GM23338 (cell line): ENCODE measurements at regions not wholly inside any gene's neighbourhood (a gene's known extent, or its start where the extent isn't known, plus 50 kb on each side); places are given as distances from the start of the nearest gene placed in this dataset.

Source experiments
- ATAC-seq: fragments of 200-7000 bp; cut with Tn5 transposase; 3 replicates; pipeline ENCODE4 v1.9.1; 2020
- DNase-seq: peaks from one replicate; pipeline ENCODE4 v3.0.0-alpha.2; 2015; ENCODE audit warnings: low spot score
- H2AFZ ChIP-seq: fragments of 200-600 bp; sonication (generic); 2 replicates; pipeline ENCODE4 v1.8.0; 2016; ENCODE audit warnings: antibody characterized with exemption, mild to moderate bottlenecking, moderate library complexity
- H3F3A ChIP-seq: fragments of 200-600 bp; sonication (generic); replicated peaks from 2 replicates; pipeline ENCODE4 v1.8.0; 2017; ENCODE audit warnings: antibody characterized with exemption, mixed run types, low read depth
- H3K27ac ChIP-seq: fragments of 200-600 bp; sonication (generic); 2 replicates; pipeline ENCODE4 v1.6.1; 2016; ENCODE audit warnings: low read depth
- H3K27me3 ChIP-seq: fragments of 200-600 bp; sonication (generic); 2 replicates; pipeline ENCODE4 v1.8.0; 2016; ENCODE audit warnings: mild to moderate bottlenecking, mixed run types, moderate library complexity; ENCODE audit not compliant: insufficient read depth
- H3K36me3 ChIP-seq: fragments of 200-600 bp; sonication (generic); 2 replicates; pipeline ENCODE4 v1.8.0; 2016; ENCODE audit warnings: mild to moderate bottlenecking; ENCODE audit not compliant: insufficient read depth
- H3K4me1 ChIP-seq: fragments of 200-600 bp; sonication (generic); 2 replicates; pipeline ENCODE4 v1.8.0; 2016; ENCODE audit warnings: mild to moderate bottlenecking, moderate library complexity; ENCODE audit not compliant: insufficient read depth
- H3K4me2 ChIP-seq: fragments of 200-600 bp; sonication (generic); 2 replicates; pipeline ENCODE4 v1.7.1; 2017; ENCODE audit warnings: mixed run types
- H3K4me3 ChIP-seq: fragments of 200-600 bp; sonication (generic); 2 replicates; pipeline ENCODE4 v1.6.1; 2016; ENCODE audit warnings: mixed run types
- H3K79me2 ChIP-seq: fragments of 200-600 bp; sonication (generic); replicated peaks from 2 replicates; pipeline ENCODE4 v1.8.0; 2017; ENCODE audit warnings: mild to moderate bottlenecking; ENCODE audit not compliant: insufficient read depth
- H3K9me2 ChIP-seq: fragments of 200-600 bp; sonication (generic); 2 replicates; pipeline ENCODE4 v1.8.0; 2017; ENCODE audit not compliant: insufficient read depth
- H4K20me1 ChIP-seq: fragments of 200-600 bp; sonication (generic); replicated peaks from 2 replicates; pipeline ENCODE4 v1.8.0; 2017; ENCODE audit warnings: mild to moderate bottlenecking; ENCODE audit not compliant: insufficient read depth
- H3K27ac Mint-ChIP-seq: 2 replicates; pipeline ENCODE4 v1.8.0; 2020; ENCODE audit warnings: inconsistent platforms, mild to moderate bottlenecking, moderate library complexity, mixed read lengths
- H3K27me3 Mint-ChIP-seq: 3 replicates; pipeline ENCODE4 v1.8.0; 2022; ENCODE audit warnings: low read depth, mild to moderate bottlenecking, moderate library complexity, mixed read lengths, inconsistent platforms; ENCODE audit not compliant: insufficient read depth, poor library complexity
- H3K36me3 Mint-ChIP-seq: 3 replicates; pipeline ENCODE4 v1.8.0; 2021; ENCODE audit warnings: low read depth, mild to moderate bottlenecking, inconsistent platforms, moderate library complexity, mixed read lengths
- H3K4me1 Mint-ChIP-seq: 3 replicates; pipeline ENCODE4 v1.8.0; 2020; ENCODE audit warnings: mild to moderate bottlenecking, inconsistent platforms, mixed read lengths
- H3K4me3 Mint-ChIP-seq: 3 replicates; pipeline ENCODE4 v1.8.0; 2021; ENCODE audit warnings: moderate library complexity, mild to moderate bottlenecking, inconsistent platforms, mixed read lengths
- H3K9me3 Mint-ChIP-seq: 3 replicates; pipeline ENCODE4 v1.8.0; 2020; ENCODE audit warnings: moderate library complexity, mild to moderate bottlenecking, inconsistent platforms, mixed read lengths
- EZH2 ChIP-seq: fragments of 200-600 bp; sonication (generic); IDR thresholded peaks from one replicate; pipeline ENCODE4 v1.8.0; 2017; ENCODE audit warnings: antibody characterized with exemption, mild to moderate bottlenecking, low read depth; ENCODE audit not compliant: unreplicated experiment
- EZH2phosphoT487 ChIP-seq: fragments of 200-600 bp; sonication (generic); IDR thresholded peaks from one replicate; pipeline ENCODE4 v1.8.1; 2018; ENCODE audit warnings: antibody characterized with exemption; ENCODE audit not compliant: unreplicated experiment
- NANOG ChIP-seq: IDR thresholded peaks from 2 replicates; pipeline ENCODE4 v1.6.1; 2016; ENCODE audit warnings: antibody characterized with exemption, borderline replicate concordance
- POLR2AphosphoS5 ChIP-seq: IDR thresholded peaks from 2 replicates; pipeline ENCODE4 v1.6.1; 2016; ENCODE audit warnings: antibody characterized with exemption, low read depth
- ZNF331 ChIP-seq: fragments of 250-450 bp; sonication (Bioruptor Pico); IDR thresholded peaks from 2 replicates; pipeline ENCODE4 v1.5.0; 2020; ENCODE audit warnings: low read depth, mild to moderate bottlenecking, moderate library complexity
- ZNF462 ChIP-seq: fragments of 250-450 bp; sonication (Bioruptor Pico); IDR thresholded peaks from 2 replicates; pipeline ENCODE4 v1.5.0; 2020; ENCODE audit warnings: mild to moderate bottlenecking, moderate library complexity
- TF ChIP-seq, protein P1 (sequence below): IDR thresholded peaks from one replicate; pipeline ENCODE4 v1.6.1; 2018; ENCODE audit warnings: antibody characterized with exemption; ENCODE audit not compliant: unreplicated experiment
- TF ChIP-seq, protein P2 (sequence below), 2 experiments: fragments of 200-600 bp in 1 of 2; sonication (generic) in 1 of 2; conservative IDR thresholded peaks; 2 replicates each; pipeline versions ENCODE4 v1.5.1 to v1.6.1; 2016 to 2017; ENCODE audit warnings: antibody characterized with exemption in 2 of 2, low read depth in 2 of 2, mild to moderate bottlenecking in 2 of 2, moderate library complexity in 1 of 2

- TF ChIP-seq, protein P1, sequence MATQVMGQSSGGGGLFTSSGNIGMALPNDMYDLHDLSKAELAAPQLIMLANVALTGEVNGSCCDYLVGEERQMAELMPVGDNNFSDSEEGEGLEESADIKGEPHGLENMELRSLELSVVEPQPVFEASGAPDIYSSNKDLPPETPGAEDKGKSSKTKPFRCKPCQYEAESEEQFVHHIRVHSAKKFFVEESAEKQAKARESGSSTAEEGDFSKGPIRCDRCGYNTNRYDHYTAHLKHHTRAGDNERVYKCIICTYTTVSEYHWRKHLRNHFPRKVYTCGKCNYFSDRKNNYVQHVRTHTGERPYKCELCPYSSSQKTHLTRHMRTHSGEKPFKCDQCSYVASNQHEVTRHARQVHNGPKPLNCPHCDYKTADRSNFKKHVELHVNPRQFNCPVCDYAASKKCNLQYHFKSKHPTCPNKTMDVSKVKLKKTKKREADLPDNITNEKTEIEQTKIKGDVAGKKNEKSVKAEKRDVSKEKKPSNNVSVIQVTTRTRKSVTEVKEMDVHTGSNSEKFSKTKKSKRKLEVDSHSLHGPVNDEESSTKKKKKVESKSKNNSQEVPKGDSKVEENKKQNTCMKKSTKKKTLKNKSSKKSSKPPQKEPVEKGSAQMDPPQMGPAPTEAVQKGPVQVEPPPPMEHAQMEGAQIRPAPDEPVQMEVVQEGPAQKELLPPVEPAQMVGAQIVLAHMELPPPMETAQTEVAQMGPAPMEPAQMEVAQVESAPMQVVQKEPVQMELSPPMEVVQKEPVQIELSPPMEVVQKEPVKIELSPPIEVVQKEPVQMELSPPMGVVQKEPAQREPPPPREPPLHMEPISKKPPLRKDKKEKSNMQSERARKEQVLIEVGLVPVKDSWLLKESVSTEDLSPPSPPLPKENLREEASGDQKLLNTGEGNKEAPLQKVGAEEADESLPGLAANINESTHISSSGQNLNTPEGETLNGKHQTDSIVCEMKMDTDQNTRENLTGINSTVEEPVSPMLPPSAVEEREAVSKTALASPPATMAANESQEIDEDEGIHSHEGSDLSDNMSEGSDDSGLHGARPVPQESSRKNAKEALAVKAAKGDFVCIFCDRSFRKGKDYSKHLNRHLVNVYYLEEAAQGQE, result no peak
- TF ChIP-seq EZH2 (no peak), EZH2phosphoT487 (no peak), POLR2AphosphoS5 (no peak), NANOG (no peak)
These were observed 362.7 kb downstream of the PRDM2 start (continued) for GRCh38 chr1:14062669-14063068.

- peaks cover 6% of the 10 kb centered on the region for H3K27me3 Mint-ChIP-seq
- no peaks in the 10 kb centered on the region for H3K4me1 ChIP-seq
- no peak overlapping the region for H3K4me3 ChIP-seq
- no peaks in the 10 kb centered on the region for H3K36me3 Mint-ChIP-seq
- ATAC-seq (no peak), DNase-seq (no peak)
- H3K27ac Mint-ChIP-seq, result no peak overlapping the region
- H3K4me2 ChIP-seq, result no peak overlapping the region
- no peaks in the 10 kb centered on the region for H3K9me3 Mint-ChIP-seq
- H3K4me1 Mint-ChIP-seq, result peaks cover 3% of the 10 kb centered on the region; the same call in 1 of the 3 replicates
- no peak overlapping the region for H3K4me3 Mint-ChIP-seq
- H3K36me3 ChIP-seq, result no peaks in the 10 kb centered on the region
- H3K79me2 ChIP-seq, result no peaks in the 10 kb centered on the region
- H3K9me2 ChIP-seq, result peaks cover 10% of the 10 kb centered on the region; the same call in 1 of the 2 replicates
- H2AFZ ChIP-seq, result peak overlapping the region; percentile 23; the same call in 1 of the 2 replicates
- no peak overlapping the region for H3K27ac ChIP-seq
- no peaks in the 10 kb centered on the region for H3K27me3 ChIP-seq
- no peaks in the 10 kb centered on the region for H4K20me1 ChIP-seq
- no peaks in the 10 kb centered on the region for H3F3A ChIP-seq
- TF ChIP-seq ZNF462 (CRISPR knock-in tag) (no peak), EZH2 (no peak), ZNF331 (CRISPR knock-in tag) (no peak)
- TF ChIP-seq, protein P2, sequence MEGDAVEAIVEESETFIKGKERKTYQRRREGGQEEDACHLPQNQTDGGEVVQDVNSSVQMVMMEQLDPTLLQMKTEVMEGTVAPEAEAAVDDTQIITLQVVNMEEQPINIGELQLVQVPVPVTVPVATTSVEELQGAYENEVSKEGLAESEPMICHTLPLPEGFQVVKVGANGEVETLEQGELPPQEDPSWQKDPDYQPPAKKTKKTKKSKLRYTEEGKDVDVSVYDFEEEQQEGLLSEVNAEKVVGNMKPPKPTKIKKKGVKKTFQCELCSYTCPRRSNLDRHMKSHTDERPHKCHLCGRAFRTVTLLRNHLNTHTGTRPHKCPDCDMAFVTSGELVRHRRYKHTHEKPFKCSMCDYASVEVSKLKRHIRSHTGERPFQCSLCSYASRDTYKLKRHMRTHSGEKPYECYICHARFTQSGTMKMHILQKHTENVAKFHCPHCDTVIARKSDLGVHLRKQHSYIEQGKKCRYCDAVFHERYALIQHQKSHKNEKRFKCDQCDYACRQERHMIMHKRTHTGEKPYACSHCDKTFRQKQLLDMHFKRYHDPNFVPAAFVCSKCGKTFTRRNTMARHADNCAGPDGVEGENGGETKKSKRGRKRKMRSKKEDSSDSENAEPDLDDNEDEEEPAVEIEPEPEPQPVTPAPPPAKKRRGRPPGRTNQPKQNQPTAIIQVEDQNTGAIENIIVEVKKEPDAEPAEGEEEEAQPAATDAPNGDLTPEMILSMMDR (conservative IDR thresholded peaks at IDR 0.05; ENCODE audit: low read depth in 2 of 2), result no peak
- TF ChIP-seq, protein P1, result no peak
These were observed 364.9 kb downstream of the PRDM2 start for GRCh38 chr1:14064649-14065442.
